ENCODE measurements at regions not wholly inside any gene's neighbourhood (a gene's known extent, or its start where the extent isn't known, plus 50 kb on each side); places are given as distances from the start of the nearest gene placed in this dataset.
"Not testable (repeated sequence)": the region's sequence is repeated elsewhere in the genome, so short reads cannot be mapped to it uniquely, and the experiment has no call there.

DNA sequence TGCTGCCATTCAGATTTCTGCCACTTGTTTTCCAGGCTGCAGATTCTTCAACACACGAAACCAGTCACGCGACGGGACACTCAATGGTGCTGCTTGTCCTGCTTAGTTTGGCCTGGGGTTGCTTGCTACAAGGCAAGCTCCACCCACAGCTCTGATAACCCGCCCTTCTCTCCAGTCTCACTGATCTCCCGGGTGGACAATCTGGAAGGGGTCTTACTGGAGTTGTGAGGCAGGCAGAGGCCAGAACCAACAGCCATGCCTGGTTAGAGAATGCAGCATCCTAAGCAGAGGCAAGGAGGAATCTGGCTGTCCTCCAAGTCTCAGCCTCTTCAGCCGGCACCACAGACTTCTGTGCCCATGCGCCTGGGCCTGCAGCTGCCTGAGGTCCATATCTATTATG is 119.1 kb downstream of the KCNJ12 start:
- no peak overlapping the region for H3K4me3 Mint-ChIP-seq

DNA sequence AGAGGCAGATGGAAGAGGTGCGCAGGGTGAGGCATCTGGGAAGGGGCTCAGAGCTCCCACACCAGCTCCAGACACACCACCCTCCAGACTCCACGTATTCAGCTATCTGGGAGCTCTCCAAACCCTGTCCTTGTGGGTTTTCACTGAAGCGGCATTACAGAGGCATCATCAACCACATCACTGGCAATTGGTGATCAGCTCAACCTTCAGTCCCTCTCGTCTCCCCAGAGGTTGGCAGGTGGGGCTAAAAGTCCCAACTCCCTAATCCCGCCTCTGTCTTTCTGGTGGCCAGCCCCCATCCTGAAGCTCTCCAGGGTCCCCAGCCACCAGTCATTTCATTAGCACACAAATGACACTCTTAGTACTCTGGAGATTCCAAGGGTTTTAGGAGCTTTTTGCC is 123.9 kb downstream of the KCNJ12 start:
- intact Hi-C loops (cut with DNase I, micrococcal nuclease): no loop called here
- POLR2A ChIA-PET: no interaction called here
- Mint-ChIP-seq H3K9me3 (no peaks in the 10 kb centered on the region), H3K36me3 (ENCODE audit: low read depth) (no peaks in the 10 kb centered on the region), H3K27ac (no peak overlapping the region), H3K27me3 (peaks cover 13% of the 10 kb centered on the region), H3K4me3 (no peak overlapping the region), H3K4me1 (ENCODE audit: low read depth) (no peaks in the 10 kb centered on the region)
- no peaks in the 10 kb centered on the region for H3K9me3 ChIP-seq (ENCODE audit: control insufficient read depth in 1 of 2, insufficient read depth in 1 of 2, low read length in 2 of 2)
- H3K27ac ChIP-seq (ENCODE audit: low read depth in 1 of 2, low read length in 2 of 2): no peak overlapping the region
- CTCF ChIA-PET: interaction anchor here (1.3 kb wide), 1 partner anchor 13 kb away, joined by 5 read pairs; no protein-coding TSS in a partner anchor
- no peaks in the 10 kb centered on the region for H3K4me1 ChIP-seq (ENCODE audit: insufficient read depth, low read length)
- H3K4me3 ChIP-seq (ENCODE audit: low read length): no peak overlapping the region
- H3K36me3 ChIP-seq (ENCODE audit: insufficient read depth, low read length): no peaks in the 10 kb centered on the region
- no peak for DNase-seq
- no peak for ATAC-seq (ENCODE audit: poor library complexity)
- no peaks in the 10 kb centered on the region for H3K27me3 ChIP-seq (ENCODE audit: control insufficient read depth in 1 of 2, insufficient read depth in 2 of 2, low read length in 2 of 2)
- TF ChIP-seq, protein P1, sequence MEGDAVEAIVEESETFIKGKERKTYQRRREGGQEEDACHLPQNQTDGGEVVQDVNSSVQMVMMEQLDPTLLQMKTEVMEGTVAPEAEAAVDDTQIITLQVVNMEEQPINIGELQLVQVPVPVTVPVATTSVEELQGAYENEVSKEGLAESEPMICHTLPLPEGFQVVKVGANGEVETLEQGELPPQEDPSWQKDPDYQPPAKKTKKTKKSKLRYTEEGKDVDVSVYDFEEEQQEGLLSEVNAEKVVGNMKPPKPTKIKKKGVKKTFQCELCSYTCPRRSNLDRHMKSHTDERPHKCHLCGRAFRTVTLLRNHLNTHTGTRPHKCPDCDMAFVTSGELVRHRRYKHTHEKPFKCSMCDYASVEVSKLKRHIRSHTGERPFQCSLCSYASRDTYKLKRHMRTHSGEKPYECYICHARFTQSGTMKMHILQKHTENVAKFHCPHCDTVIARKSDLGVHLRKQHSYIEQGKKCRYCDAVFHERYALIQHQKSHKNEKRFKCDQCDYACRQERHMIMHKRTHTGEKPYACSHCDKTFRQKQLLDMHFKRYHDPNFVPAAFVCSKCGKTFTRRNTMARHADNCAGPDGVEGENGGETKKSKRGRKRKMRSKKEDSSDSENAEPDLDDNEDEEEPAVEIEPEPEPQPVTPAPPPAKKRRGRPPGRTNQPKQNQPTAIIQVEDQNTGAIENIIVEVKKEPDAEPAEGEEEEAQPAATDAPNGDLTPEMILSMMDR (IDR thresholded peaks at IDR 0.05): no peak

More for the DNA sequence above, 119.1 kb downstream of the KCNJ12 start:
- intact Hi-C loops (cut with DNase I, micrococcal nuclease): no loop called here
- Histone ChIP-seq H3K36me3 (ENCODE audit: insufficient read depth, low read length) (no peaks in the 10 kb centered on the region), H3K27ac (ENCODE audit: low read depth in 1 of 2, low read length in 2 of 2) (no peak overlapping the region), H3K27me3 (ENCODE audit: control insufficient read depth in 1 of 2, insufficient read depth in 2 of 2, low read length in 2 of 2) (no peaks in the 10 kb centered on the region), H3K4me3 (ENCODE audit: low read length) (no peak overlapping the region), H3K9me3 (ENCODE audit: control insufficient read depth in 1 of 2, insufficient read depth in 1 of 2, low read length in 2 of 2) (no peaks in the 10 kb centered on the region), H3K4me1 (ENCODE audit: insufficient read depth, low read length) (no peaks in the 10 kb centered on the region)
- H3K27me3 Mint-ChIP-seq: peaks cover 5% of the 10 kb centered on the region
- ATAC-seq (ENCODE audit: poor library complexity) (no peak), DNase-seq (no peak)
- ChIA-PET CTCF (no interaction called here), POLR2A (no interaction called here)
- no peaks in the 10 kb centered on the region for H3K36me3 Mint-ChIP-seq (ENCODE audit: low read depth)
- no peak overlapping the region for H3K27ac Mint-ChIP-seq
- no peaks in the 10 kb centered on the region for H3K9me3 Mint-ChIP-seq
- TF ChIP-seq, protein P1 (IDR thresholded peaks at IDR 0.05): no peak
- no peaks in the 10 kb centered on the region for H3K4me1 Mint-ChIP-seq (ENCODE audit: low read depth)

DNA sequence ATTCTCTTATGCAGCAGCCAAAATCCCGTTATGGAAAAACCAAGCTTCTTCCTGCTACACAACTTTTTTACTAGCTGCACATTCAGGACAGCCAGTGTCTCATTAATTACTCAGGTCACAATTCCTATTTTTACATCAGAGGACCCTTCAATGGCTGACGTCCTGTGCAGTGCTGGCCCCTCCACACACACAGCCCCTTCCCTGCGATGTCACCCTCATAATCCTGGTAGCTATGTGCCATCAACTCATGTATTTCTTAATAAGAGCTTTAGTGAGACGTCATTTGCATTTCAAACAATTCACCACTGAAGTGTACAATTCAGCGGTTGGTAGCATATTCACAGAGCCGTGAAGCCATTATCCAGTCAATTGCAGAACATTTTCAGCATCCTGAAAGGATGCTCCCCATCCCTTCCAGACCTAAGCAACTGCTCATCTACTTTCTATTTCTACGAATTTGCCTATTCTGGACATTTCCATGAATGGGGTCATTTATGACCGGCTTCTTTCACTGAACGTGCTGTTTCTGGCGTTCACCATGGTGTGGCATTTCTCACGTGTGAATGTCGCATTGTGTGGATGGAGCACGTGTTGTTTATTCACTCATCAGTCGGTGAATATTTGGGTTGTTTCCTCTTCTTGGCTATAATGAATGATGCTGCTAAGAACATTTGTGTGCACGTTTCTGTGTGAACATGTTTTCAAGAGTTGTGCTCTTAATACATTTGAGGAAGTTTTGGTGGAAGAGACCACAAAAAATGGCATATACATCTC is 126.0 kb downstream of the KCNJ12 start:
- DNase-seq; H3K36me3 ChIP-seq (ENCODE audit: insufficient read depth, low read length); H3K27me3 ChIP-seq (ENCODE audit: control insufficient read depth in 1 of 2, insufficient read depth in 2 of 2, low read length in 2 of 2); ATAC-seq (ENCODE audit: poor library complexity); H3K4me3 Mint-ChIP-seq; H3K4me1 Mint-ChIP-seq (ENCODE audit: low read depth); H3K9me3 ChIP-seq (ENCODE audit: control insufficient read depth in 1 of 2, insufficient read depth in 1 of 2, low read length in 2 of 2); CTCF ChIA-PET; H3K4me1 ChIP-seq (ENCODE audit: insufficient read depth, low read length); H3K27ac ChIP-seq (ENCODE audit: low read depth in 1 of 2, low read length in 2 of 2); POLR2A ChIA-PET; H3K36me3 Mint-ChIP-seq (ENCODE audit: low read depth); intact Hi-C loops (cut with DNase I, micrococcal nuclease); H3K4me3 ChIP-seq (ENCODE audit: low read length); H3K27ac Mint-ChIP-seq; H3K9me3 Mint-ChIP-seq: not testable (repeated sequence)
- peaks cover 12% of the 10 kb centered on the region for H3K27me3 Mint-ChIP-seq

Data from CD4-positive, alpha-beta T cell (primary cell).